ENCODE measurements at regions not wholly inside any gene's neighbourhood (a gene's known extent, or its start where the extent isn't known, plus 50 kb on each side); places are given as distances from the start of the nearest gene placed in this dataset.

- TF ChIP-seq CTCF (IDR thresholded peaks at IDR 0.05) (no peak), EZH2 (IDR thresholded peaks at IDR 0.05; ENCODE audit: borderline replicate concordance, insufficient read depth, low read depth, low read length, poor library complexity, severe bottlenecking) (no peak)
These were observed 346.7 kb downstream of the PLK2 start for GRCh38 chr5:58113172-58113571.
